ENCODE measurements at regions not wholly inside any gene's neighbourhood (a gene's known extent, or its start where the extent isn't known, plus 50 kb on each side); places are given as distances from the start of the nearest gene placed in this dataset.
"Not testable (repeated sequence)": the region's sequence is repeated elsewhere in the genome, so short reads cannot be mapped to it uniquely, and the experiment has no call there.

GRCh38 chr11:16536513-16536912, 180.2 kb upstream of the SOX6 start:
- DNase-seq (ENCODE audit: low spot score): no peak

GRCh38 chr11:16528639-16529038, 172.3 kb upstream of the SOX6 start:
- DNase-seq (ENCODE audit: low spot score): no peak

GRCh38 chr11:16527525-16528246, 171.3 kb upstream of the SOX6 start:
- no peak for DNase-seq (ENCODE audit: low spot score)

- DNase-seq (ENCODE audit: low spot score): no peak
Observed at GRCh38 chr11:16526947-16527346, 170.6 kb upstream of the SOX6 start.

GRCh38 chr11:16520713-16521112, 164.4 kb upstream of the SOX6 start:
- not testable (repeated sequence) for DNase-seq (ENCODE audit: low spot score)

- no peak for DNase-seq (ENCODE audit: low spot score)
Observed at GRCh38 chr11:16512899-16513241, 156.5 kb upstream of the SOX6 start.

GRCh38 chr11:16512198-16512898, 156.0 kb upstream of the SOX6 start:
- no peak for DNase-seq (ENCODE audit: low spot score)

GRCh38 chr11:16511116-16512114, 155.1 kb upstream of the SOX6 start:
- DNase-seq (ENCODE audit: low spot score): no peak

- DNase-seq (ENCODE audit: low spot score): no peak
Observed at GRCh38 chr11:16505481-16505880, 149.1 kb upstream of the SOX6 start.

GRCh38 chr11:16503891-16504290, 147.5 kb upstream of the SOX6 start:
- DNase-seq (ENCODE audit: low spot score): not testable (repeated sequence)

GRCh38 chr11:16494918-16495691, 138.8 kb upstream of the SOX6 start:
- no peak for DNase-seq (ENCODE audit: low spot score)

- no peak for DNase-seq (ENCODE audit: low spot score)
Observed at GRCh38 chr11:16484434-16484833, 128.1 kb upstream of the SOX6 start.

GRCh38 chr11:16474659-16475058, 118.3 kb upstream of the SOX6 start:
- DNase-seq (ENCODE audit: low spot score): no peak

- DNase-seq (ENCODE audit: low spot score): no peak
Observed at GRCh38 chr11:16469968-16470367, 113.6 kb upstream of the SOX6 start.

- DNase-seq (ENCODE audit: low spot score): no peak
Observed at GRCh38 chr11:16468735-16469453, 112.5 kb upstream of the SOX6 start.

- DNase-seq (ENCODE audit: low spot score): no peak
Observed at GRCh38 chr11:16460508-16460907, 104.2 kb upstream of the SOX6 start.

- DNase-seq (ENCODE audit: low spot score): no peak
Observed at GRCh38 chr11:16456366-16456765, 100.0 kb upstream of the SOX6 start.

GRCh38 chr11:16454289-16454863, 98.0 kb upstream of the SOX6 start:
- no peak for DNase-seq (ENCODE audit: low spot score)

- no peak for DNase-seq (ENCODE audit: low spot score)
Observed at GRCh38 chr11:16448123-16448717, 91.9 kb upstream of the SOX6 start.

- no peak for DNase-seq (ENCODE audit: low spot score)
Observed at GRCh38 chr11:16441461-16441860, 85.1 kb upstream of the SOX6 start.
